ENCODE measurements at regions not wholly inside any gene's neighbourhood (a gene's known extent, or its start where the extent isn't known, plus 50 kb on each side); places are given as distances from the start of the nearest gene placed in this dataset.

DNA sequence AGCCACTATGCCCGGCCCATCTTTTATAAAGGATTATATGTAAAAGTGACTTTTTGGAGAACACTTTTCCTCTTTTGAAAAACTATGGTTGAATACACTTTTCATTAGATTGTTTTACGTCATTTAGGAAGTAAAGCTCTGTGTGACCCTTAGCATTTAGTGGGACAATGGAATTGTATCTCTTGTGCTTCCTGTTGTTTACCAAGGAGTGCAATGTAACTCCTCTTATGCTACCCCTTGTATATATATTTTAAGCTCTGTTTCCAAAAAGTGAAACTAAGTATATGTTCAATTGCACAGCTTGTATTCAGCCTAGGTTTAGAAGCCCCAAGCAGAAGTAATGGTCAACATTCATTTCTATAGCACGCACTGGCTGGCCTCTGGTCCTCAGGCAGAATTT is 183.1 kb upstream of the CITED2 start:
- DNase-seq = no peak

DNA sequence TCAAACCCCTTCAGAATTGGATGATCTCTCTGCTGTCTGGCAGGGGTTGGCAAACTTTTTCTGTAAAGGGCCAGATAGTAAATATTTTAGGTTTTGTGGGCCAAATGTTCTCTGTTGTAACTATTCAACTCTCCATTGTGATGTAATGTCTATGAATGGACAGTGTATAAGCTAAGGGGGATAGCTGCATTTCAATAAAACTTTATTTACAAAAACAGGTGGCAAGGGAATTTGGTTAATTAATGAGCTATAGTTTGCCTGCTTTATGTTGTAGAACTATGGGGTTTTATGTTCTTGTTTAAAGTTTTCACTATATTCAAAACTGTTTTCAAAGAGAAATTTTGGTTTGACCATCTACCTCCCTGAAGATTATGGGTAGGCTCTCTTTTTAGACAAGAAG is 182.1 kb upstream of the CITED2 start:
- DNase-seq = no peak

DNA sequence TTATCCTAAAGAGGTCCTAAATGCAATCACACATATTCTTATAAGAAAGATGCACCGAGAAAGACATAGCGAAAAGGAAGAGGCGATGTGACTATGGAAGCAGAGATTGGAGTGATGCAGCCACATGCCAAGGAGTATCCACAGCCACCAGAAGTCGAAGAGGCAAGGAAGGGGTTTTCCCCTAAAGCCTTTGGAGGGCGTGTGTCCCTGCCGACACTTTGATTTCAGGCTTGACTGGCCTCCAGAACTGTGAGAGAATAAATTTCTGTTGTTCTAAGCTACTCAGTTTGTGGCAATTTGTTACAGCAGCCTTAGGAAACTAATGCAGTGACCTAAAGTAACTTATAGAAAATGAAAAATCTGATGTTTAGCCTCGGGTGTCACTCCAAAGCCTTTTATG is 179.5 kb upstream of the CITED2 start:
- DNase-seq = no peak

- DNase-seq = no peak
Measured at GRCh38 chr6:139551376-139551775, 176.9 kb upstream of the CITED2 start.

- DNase-seq = no peak
Measured at GRCh38 chr6:139550361-139550760, 175.9 kb upstream of the CITED2 start.

DNA sequence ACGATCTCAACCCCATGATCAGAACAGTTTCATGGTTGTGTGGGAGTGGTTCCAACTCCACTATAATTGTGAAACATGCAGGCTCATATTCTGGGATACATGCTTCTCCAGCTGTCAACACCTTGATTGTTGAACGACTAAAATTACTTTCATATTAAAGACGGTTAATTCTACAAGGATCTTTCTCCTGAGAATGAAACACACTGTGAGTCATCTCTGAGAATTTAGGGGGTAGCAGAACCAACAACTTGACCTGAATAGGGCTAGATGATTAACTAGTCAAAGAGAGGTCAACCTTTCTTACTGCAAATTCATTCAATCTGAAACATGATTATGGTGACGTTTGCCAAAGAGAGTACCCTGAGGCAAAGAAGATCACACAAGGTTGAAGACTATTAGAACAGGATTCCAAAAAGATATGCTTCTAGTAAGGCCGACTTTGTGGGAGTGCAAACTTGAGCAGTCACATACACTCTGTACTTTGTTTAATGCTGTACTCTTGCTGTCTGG is 175.2 kb upstream of the CITED2 start:
- no peak for DNase-seq

DNA sequence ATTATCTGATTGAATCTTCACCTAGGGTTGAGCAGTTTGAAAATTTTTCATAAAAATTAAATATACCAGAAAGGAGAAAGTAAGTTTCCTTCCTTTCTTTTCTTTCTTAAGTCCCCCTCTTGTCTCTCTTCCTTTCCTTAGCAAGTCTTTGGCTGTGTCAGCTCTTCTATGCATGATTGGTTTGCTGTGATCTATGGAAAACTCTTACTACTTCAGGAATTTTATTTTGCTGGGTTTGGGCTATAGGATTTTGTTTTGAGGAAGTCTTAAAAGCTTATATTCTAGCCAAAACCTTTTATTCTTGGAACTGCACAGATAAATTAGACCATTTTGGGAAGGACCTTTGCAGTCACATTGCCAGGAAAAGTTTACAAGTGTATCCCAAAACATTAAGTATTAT is 173.4 kb upstream of the CITED2 start:
- no peak for DNase-seq

DNA sequence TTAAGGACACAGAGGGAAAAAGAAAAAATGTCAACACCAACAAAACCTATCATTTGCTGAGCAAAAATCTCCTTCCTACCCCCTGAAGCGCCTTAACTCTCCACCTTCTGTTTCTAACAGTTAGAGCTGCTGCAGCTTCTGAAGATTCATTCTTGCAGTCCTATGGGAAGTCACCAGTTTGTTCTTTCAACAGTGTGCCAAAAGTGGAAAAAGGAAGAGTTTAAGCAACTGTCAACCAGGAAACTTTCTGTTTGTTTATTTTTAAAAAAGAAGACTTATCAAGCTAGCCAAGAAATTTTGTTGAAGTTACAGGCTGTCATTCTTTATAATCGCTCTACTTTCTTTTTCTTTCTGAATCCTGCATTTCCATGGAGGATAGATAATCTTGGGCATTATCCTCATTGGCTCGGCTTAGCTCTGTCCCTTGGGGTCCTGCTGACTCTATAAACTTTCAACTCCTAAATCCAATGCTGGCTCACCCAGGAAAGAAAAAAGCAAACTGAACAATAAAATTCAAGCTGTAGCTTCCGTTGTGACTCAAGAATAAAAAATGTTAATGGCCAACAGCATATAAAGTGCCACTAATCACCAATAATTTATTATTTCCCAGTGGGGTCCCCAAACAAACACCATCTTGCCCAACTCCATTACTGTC is 172.8 kb upstream of the CITED2 start:
- no peak for DNase-seq

GRCh38 chr6:139546106-139546472 is 171.6 kb upstream of the CITED2 start:
- no peak for DNase-seq

- no peak for DNase-seq
Measured at GRCh38 chr6:139545206-139546105, 171.0 kb upstream of the CITED2 start.

- no peak for DNase-seq
Measured at GRCh38 chr6:139544701-139545057, 170.2 kb upstream of the CITED2 start.

DNA sequence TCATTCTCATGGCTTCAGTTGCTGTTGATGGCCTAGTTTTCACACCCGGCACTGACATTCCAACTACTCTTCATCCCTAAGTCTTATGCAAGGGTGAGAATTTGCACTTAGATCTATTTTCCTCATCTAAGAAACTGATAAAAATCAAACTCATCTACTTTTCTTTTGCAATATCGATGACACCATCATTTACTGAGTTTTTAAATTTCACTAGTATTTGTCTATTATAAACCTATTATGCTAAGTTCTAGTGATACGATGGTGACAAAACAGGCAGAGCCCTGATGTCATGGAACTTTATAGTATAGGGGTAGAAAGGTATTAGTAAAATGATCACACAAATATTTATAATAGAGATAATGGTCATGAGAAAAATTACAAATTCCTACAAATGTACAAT is 167.9 kb upstream of the CITED2 start:
- no peak for DNase-seq

DNA sequence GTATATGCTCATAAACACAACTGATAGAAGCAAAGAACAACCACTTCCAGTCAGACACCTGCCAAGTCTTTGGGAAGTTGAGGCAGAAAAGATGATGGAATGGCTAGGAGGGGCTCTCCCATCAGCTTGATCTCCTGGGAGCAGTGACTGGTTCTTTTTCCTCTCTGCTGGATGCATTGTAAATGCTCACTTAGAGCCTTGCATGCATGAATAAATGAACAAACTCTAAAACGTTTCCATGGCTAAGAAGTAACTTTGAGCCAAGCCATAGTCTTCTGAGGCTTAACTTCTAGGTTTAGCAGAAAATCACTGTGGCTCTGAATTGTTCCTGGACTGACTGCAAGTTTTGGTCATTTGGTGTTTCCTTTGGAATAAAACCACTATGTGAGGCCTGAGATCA is 166.4 kb upstream of the CITED2 start:
- no peak for DNase-seq

DNA sequence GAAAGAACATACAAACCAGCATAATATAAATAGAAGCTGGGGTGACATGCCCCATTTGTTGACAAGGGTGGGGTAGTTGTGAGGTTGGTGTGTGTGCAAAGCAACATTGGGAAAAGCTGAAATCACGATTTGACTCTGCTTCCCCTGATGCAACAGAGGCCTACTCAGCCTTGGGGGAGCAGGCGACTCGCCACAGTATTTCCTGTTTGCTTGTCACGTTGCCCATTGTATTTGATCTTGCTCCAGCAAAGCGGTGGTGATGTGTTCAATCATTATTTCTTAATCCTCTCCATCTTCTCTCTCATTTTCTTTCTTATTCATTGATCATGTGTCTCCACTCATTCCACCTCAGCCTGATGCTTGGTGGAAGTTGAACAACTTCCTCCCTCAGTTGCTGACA is 165.8 kb upstream of the CITED2 start:
- DNase-seq = peak; percentile 30

DNA sequence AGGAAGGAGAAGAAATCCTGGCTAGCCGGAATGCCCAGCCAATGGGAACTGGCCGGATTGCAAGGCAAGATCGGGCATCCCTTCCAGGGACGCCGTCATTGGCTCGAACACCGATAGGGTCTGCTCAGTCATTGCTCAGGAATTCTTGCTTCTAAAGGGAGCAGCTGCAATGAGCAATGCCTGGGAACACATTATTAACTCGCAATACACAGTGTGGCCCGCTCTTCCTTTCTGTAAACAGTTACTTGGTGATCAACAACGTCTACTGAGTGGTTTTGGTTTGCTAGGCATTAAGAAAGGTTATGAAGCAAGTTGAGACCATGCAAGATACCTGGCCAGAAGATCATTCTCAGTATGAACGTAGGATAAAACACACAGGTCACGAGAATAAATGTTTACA is 165.4 kb upstream of the CITED2 start:
- DNase-seq = no peak

- DNase-seq = no peak
Measured at GRCh38 chr6:139538366-139538765, 163.9 kb upstream of the CITED2 start.

GRCh38 chr6:139536751-139537617 is 162.5 kb upstream of the CITED2 start:
- no peak for DNase-seq

DNA sequence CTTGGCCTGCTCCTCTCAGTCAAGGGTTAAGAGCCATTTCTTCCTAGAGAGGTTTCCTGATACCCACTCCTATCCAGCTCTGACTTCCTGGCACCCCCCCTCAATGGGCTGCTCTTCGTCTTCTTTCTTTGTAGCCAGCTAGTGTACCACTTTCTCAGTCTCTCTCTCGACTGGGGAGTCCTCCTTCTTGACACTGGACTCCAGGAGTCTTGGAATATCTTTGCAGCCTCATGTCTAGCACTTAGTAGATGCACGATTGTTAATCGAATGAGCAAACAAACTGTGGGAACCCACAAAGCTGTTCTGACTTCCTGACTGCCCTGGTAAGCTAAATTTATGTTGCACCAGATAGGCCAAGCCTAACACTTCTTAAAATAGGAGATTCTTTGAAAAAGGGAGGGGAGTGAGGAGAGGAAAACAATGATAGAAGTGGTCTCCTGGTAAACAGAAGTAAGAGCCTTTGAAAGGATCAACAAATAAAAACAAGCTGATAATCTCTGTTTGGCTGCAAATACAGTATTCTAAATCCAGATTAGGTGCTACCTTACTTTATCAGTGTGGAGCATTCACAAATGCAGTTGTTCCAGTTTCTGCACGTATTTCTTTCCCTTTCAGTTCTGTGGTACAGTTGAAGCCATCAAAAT is 160.1 kb upstream of the CITED2 start:
- no peak for DNase-seq

GRCh38 chr6:139533573-139534471 is 159.4 kb upstream of the CITED2 start:
- no peak for DNase-seq

DNA sequence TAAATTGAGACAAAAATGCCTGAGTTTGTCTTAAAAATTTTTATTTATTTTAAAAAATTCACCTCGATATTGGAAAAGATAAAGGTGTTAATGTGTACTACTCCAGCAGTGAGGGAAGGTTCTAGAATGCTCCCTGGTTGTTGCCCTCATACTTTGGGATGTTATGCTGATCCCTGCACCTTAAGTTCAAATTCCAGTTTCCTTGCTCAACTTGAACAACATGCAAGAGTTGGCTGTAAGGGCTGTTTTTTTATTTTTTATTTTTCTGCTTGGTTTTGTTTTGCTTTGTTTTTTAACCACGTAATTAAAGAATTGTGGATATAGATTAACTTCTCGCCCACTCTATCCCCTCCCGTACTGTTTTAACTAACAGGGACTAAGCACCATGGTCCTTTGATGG is 158.7 kb upstream of the CITED2 start:
- no peak for DNase-seq

DNA sequence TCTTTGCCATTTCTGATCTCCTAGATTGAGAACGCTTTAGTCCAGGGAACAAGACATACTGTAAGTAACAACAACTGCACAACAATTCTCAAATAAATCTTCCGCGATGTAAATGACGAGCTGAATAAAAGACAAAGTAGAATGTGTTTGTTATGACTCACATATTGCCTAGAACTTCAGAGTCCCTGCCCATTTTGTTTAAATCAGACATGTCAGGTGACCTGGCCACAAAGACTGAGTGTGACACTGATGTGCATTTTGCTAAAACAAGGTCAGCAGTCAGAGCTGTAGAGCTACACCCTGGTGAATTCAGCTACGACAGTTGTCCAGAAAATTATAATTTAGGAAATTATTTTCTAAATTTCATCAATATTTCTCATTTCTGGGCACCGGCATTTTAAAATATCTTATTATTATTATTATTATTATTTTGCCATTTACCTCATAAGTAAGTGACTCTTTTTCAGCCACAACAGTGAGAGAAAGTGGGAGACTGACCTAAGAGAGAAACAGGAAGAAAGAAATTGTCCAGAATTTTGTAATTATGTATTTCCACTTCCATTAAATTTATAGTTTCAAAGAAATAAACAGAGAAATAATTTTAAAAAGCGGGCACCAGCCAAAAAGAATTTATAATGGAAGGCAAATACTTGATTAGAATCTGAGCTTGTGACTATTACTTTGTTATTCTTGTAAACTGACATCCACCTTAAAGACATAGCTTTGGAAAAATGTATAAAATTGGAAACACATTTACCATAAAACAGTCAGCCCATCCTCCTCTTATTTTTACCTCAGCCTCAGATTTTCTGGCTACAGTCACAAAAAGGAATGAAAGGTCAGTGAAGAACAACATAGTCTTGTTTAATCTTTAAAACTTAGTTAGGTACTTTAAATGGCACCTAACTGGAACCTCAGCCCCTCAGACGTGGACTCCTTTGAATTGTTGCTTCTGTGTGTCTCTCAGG is 157.0 kb upstream of the CITED2 start:
- peak; percentile 21 for DNase-seq

All from activated CD4-positive, alpha-beta T cell treated with anti-CD3 and anti-CD28 coated beads, Interleukin-2, amount 50 U/mL, for 1 hour (primary cell).